PC-3 (cell line): ENCODE measurements at regions not wholly inside any gene's neighbourhood (a gene's known extent, or its start where the extent isn't known, plus 50 kb on each side); places are given as distances from the start of the nearest gene placed in this dataset.

Source experiments
- ATAC-seq: fragments of 200-7000 bp; cut with Tn5 transposase; 2 replicates; pipeline ENCODE4 v1.9.1; 2020; ENCODE audit warnings: mild to moderate bottlenecking, moderate library complexity
- BruUV-seq: library from RNA; stranded (reverse); fragments of 400-500 nt; replicated peaks from 2 replicates; lab custom pipeline; 2021; lab: Mats Ljungman, UMichigan
- CTCF ChIA-PET: fragments of 300-600 bp; sonication (Branson Sonifier 250); formaldehyde crosslinking; loops from one replicate; lab custom pipeline; 2022; ENCODE audit warnings: antibody characterized with exemption; lab: Charles Lee
- POLR2A ChIA-PET: fragments of 300-600 bp; sonication (Branson Sonifier 250); formaldehyde crosslinking; loops from one replicate; lab custom pipeline; 2022; ENCODE audit warnings: antibody characterized with exemption; ENCODE audit not compliant: unreplicated experiment; lab: Charles Lee
- DNase-seq: peaks from one replicate; pipeline ENCODE4 v3.0.0-alpha.2; 2015
- H2AFZ ChIP-seq: fragments of 300-600 bp; sonication (generic); 2 replicates; pipeline ENCODE4 v1.6.0; 2016; ENCODE audit warnings: antibody characterized with exemption, low read length
- H3F3A ChIP-seq: fragments of 300-600 bp; sonication (generic); one replicate; pipeline ENCODE4 v1.6.0; 2017; ENCODE audit warnings: antibody characterized with exemption, low read length, control low read depth, mild to moderate bottlenecking; ENCODE audit not compliant: unreplicated experiment
- H3K27ac ChIP-seq: fragments of 300-600 bp; sonication (generic); 2 replicates; pipeline ENCODE4 v1.5.1; 2016; ENCODE audit warnings: mild to moderate bottlenecking, low read length
- H3K27me3 ChIP-seq: fragments of 300-600 bp; sonication (generic); 2 replicates; pipeline ENCODE4 v1.6.1; 2016; ENCODE audit warnings: low read length, mixed read lengths
- H3K36me3 ChIP-seq: fragments of 300-600 bp; sonication (generic); 2 replicates; pipeline ENCODE4 v1.6.1; 2016; ENCODE audit warnings: low read depth, mixed run types, low read length, mixed read lengths
- H3K4me1 ChIP-seq: fragments of 300-600 bp; sonication (generic); 2 replicates; pipeline ENCODE4 v1.5.1; 2016; ENCODE audit warnings: low read length; ENCODE audit not compliant: insufficient read depth
- H3K4me2 ChIP-seq: fragments of 300-600 bp; sonication (generic); 2 replicates; pipeline ENCODE4 v1.6.0; 2016; ENCODE audit warnings: low read length
- H3K4me3 ChIP-seq: fragments of 300-600 bp; sonication (generic); 2 replicates; pipeline ENCODE4 v1.5.1; 2016; ENCODE audit warnings: mild to moderate bottlenecking, low read length, mixed read lengths
- H3K79me2 ChIP-seq: fragments of 300-600 bp; sonication (generic); 2 replicates; pipeline ENCODE4 v1.6.1; 2017; ENCODE audit warnings: low read length, mixed read lengths
- H3K9ac ChIP-seq: fragments of 300-600 bp; sonication (generic); 2 replicates; pipeline ENCODE4 v1.6.0; 2016; ENCODE audit warnings: mild to moderate bottlenecking, low read length
- H3K9me2 ChIP-seq: fragments of 300-600 bp; sonication (generic); replicated peaks from 2 replicates; pipeline ENCODE4 v1.6.1; 2016; ENCODE audit warnings: mixed run types, low read length, mixed read lengths
- H3K9me3 ChIP-seq: fragments of 300-600 bp; sonication (generic); 2 replicates; pipeline ENCODE4 v1.6.1; 2016; ENCODE audit warnings: low read length, mixed read lengths
- H4K20me1 ChIP-seq: fragments of 300-600 bp; sonication (generic); 2 replicates; pipeline ENCODE4 v1.6.1; 2016; ENCODE audit warnings: low read length, mixed read lengths
- CTCF ChIP-seq: fragments of 300-600 bp; sonication (generic); conservative IDR thresholded peaks from 2 replicates; pipeline ENCODE4 v1.5.1; 2017; ENCODE audit warnings: antibody characterized with exemption, low read depth, mild to moderate bottlenecking, low read length
- EZH2 ChIP-seq: fragments of 300-600 bp; sonication (generic); IDR thresholded peaks from one replicate; pipeline ENCODE4 v1.6.1; 2017; ENCODE audit warnings: antibody characterized with exemption, mild to moderate bottlenecking, low read length; ENCODE audit not compliant: unreplicated experiment
- EZH2phosphoT487 ChIP-seq: fragments of 300-600 bp; sonication (generic); IDR thresholded peaks from 2 replicates; pipeline ENCODE4 v1.6.1; 2018; ENCODE audit warnings: mild to moderate bottlenecking, antibody characterized with exemption, low read length, borderline replicate concordance
- intact Hi-C: fragments of 100-400 bp; cut with micrococcal nuclease; formaldehyde crosslinking; loops from 2 replicates; pipeline ENCODE4 v1.9.0; 2023

- ChIA-PET POLR2A (no interaction called here), CTCF (no interaction called here)
- no peak for ATAC-seq
- TF ChIP-seq EZH2 (no peak), CTCF (no peak), EZH2phosphoT487 (no peak)
- Histone ChIP-seq H3K27me3 (no peaks in the 10 kb centered on the region), H3K79me2 (no peaks in the 10 kb centered on the region), H3K36me3 (no peaks in the 10 kb centered on the region), H3K4me1 (peaks cover 11% of the 10 kb centered on the region), H3K9ac (no peak overlapping the region), H2AFZ (no peak overlapping the region), H3K4me3 (no peak overlapping the region), H3K9me2 (no peaks in the 10 kb centered on the region), H3K4me2 (no peak overlapping the region), H3K9me3 (no peaks in the 10 kb centered on the region), H4K20me1 (no peaks in the 10 kb centered on the region), H3F3A (no peaks in the 10 kb centered on the region), H3K27ac (no peak overlapping the region)
- intact Hi-C loops = no loop called here
- BruUV-seq = no TSS peak
- no peak for DNase-seq
Measured at GRCh38 chr1:30001011-30001731, 722.2 kb downstream of the MATN1 start.

DNA sequence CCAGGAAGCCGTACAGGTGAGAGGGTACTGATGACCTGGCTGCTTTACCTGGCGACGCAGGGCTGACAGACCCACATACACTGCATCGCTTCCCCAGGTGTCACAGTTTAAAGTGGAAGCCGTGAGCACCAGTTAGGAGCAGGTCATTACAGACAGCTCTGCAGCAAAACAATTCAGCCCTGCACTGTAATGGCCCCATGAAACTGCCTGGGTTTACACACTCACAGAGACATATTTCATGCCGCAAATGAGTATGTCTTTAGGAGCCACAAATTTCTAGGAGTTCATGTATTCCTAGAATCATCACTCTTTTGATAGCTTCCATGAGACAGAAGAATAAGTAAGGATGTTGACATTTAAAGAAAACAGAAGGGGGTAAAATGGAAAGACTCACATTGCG lies 723.1 kb downstream of the MATN1 start:
- Histone ChIP-seq H3K27ac (no peak overlapping the region), H3K4me3 (no peak overlapping the region), H3K9me2 (no peaks in the 10 kb centered on the region), H3K36me3 (no peaks in the 10 kb centered on the region), H3K4me2 (no peak overlapping the region), H3K9ac (no peak overlapping the region), H3F3A (no peaks in the 10 kb centered on the region), H3K79me2 (no peaks in the 10 kb centered on the region), H3K9me3 (no peaks in the 10 kb centered on the region), H3K27me3 (no peaks in the 10 kb centered on the region), H4K20me1 (no peaks in the 10 kb centered on the region), H2AFZ (no peak overlapping the region), H3K4me1 (peaks cover 2% of the 10 kb centered on the region)
- ChIA-PET CTCF (no interaction called here), POLR2A (no interaction called here)
- no peak for DNase-seq
- intact Hi-C loops = no loop called here
- ATAC-seq = no peak
- TF ChIP-seq EZH2 (no peak), CTCF (no peak), EZH2phosphoT487 (no peak)
- BruUV-seq = no TSS peak

DNA sequence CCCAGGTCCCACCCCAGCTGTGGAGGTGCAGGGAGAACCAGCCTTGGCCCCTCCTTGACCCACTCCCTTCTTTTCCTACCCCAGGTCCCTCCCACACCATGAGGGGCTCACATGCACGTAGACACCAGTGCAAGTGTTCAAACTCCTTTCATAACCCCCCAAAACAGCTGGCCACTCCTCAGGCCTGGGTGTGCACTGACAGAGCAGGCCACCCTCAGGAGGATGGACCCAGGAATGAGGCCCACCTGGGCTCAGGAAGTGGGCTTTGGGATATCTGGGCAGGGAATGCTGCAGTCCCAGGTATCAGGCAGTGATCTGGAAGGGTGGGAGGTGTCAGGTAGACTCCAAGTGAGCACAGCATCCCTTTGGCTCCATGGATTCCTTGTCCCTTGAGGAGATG lies 723.8 kb downstream of the MATN1 start:
- Histone ChIP-seq H3K9me2 (no peaks in the 10 kb centered on the region), H3K79me2 (no peaks in the 10 kb centered on the region), H3K36me3 (no peaks in the 10 kb centered on the region), H3K9ac (no peak overlapping the region), H3K27ac (no peak overlapping the region), H3K4me1 (no peaks in the 10 kb centered on the region), H3K27me3 (no peaks in the 10 kb centered on the region), H4K20me1 (no peaks in the 10 kb centered on the region), H3F3A (no peaks in the 10 kb centered on the region), H2AFZ (no peak overlapping the region), H3K9me3 (no peaks in the 10 kb centered on the region), H3K4me2 (no peak overlapping the region), H3K4me3 (no peak overlapping the region)
- intact Hi-C loops = no loop called here
- ATAC-seq (no peak), DNase-seq (no peak)
- CTCF ChIA-PET = no interaction called here
- no TSS peak for BruUV-seq
- POLR2A ChIA-PET = no interaction called here
- TF ChIP-seq EZH2 = no peak
- no peak for TF ChIP-seq CTCF
- no peak for TF ChIP-seq EZH2phosphoT487
